ENCODE measurements at regions not wholly inside any gene's neighbourhood (a gene's known extent, or its start where the extent isn't known, plus 50 kb on each side); places are given as distances from the start of the nearest gene placed in this dataset.

DNA sequence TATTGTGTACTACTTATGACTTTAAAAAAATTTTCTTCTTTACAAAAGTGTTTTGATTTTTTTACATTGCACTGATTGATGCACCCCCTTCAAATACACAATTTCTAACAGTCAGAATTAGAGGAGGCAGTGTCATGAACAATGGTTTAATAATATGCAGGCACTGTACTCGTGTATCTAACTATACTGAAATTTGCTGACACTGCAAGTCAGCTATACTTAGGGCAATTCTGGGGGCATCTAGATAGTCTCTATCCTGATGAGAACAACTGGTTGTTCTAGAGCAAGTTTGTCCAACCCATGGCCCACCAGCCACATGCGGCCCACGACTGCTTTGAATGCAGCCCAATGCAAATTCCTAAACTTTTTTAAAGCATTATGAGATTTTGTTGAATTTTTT lies 375.6 kb downstream of the BCKDHB start:
- TF ChIP-seq CTCF (IDR thresholded peaks at IDR 0.05; ENCODE audit: poor library complexity, severe bottlenecking) = no peak
- TF ChIP-seq, protein P1, sequence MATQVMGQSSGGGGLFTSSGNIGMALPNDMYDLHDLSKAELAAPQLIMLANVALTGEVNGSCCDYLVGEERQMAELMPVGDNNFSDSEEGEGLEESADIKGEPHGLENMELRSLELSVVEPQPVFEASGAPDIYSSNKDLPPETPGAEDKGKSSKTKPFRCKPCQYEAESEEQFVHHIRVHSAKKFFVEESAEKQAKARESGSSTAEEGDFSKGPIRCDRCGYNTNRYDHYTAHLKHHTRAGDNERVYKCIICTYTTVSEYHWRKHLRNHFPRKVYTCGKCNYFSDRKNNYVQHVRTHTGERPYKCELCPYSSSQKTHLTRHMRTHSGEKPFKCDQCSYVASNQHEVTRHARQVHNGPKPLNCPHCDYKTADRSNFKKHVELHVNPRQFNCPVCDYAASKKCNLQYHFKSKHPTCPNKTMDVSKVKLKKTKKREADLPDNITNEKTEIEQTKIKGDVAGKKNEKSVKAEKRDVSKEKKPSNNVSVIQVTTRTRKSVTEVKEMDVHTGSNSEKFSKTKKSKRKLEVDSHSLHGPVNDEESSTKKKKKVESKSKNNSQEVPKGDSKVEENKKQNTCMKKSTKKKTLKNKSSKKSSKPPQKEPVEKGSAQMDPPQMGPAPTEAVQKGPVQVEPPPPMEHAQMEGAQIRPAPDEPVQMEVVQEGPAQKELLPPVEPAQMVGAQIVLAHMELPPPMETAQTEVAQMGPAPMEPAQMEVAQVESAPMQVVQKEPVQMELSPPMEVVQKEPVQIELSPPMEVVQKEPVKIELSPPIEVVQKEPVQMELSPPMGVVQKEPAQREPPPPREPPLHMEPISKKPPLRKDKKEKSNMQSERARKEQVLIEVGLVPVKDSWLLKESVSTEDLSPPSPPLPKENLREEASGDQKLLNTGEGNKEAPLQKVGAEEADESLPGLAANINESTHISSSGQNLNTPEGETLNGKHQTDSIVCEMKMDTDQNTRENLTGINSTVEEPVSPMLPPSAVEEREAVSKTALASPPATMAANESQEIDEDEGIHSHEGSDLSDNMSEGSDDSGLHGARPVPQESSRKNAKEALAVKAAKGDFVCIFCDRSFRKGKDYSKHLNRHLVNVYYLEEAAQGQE (IDR thresholded peaks at IDR 0.05; ENCODE audit: borderline replicate concordance) = no peak
- no peak for TF ChIP-seq POLR2AphosphoS5 (IDR thresholded peaks at IDR 0.05)
- TF ChIP-seq EZH2 (IDR thresholded peaks at IDR 0.05; ENCODE audit: borderline replicate concordance, insufficient read depth, low read length, poor library complexity, severe bottlenecking) = no peak
- TF ChIP-seq MXI1 (conservative IDR thresholded peaks at IDR 0.05; ENCODE audit: poor library complexity, severe bottlenecking) = no peak
- no peak for TF ChIP-seq TAF1 (IDR thresholded peaks at IDR 0.05; ENCODE audit: low read depth)
- TF ChIP-seq EP300 (conservative IDR thresholded peaks at IDR 0.05; ENCODE audit: poor library complexity, severe bottlenecking) = no peak
- no peak for TF ChIP-seq SMC3 (conservative IDR thresholded peaks at IDR 0.05; ENCODE audit: poor library complexity)
- no peak for TF ChIP-seq RAD21 (conservative IDR thresholded peaks at IDR 0.05)
